ENCODE measurements at regions not wholly inside any gene's neighbourhood (a gene's known extent, or its start where the extent isn't known, plus 50 kb on each side); places are given as distances from the start of the nearest gene placed in this dataset.

- DNase-seq: no peak
These were observed 51.4 kb upstream of the NPVF start for GRCh38 chr7:25279705-25280104.

DNA sequence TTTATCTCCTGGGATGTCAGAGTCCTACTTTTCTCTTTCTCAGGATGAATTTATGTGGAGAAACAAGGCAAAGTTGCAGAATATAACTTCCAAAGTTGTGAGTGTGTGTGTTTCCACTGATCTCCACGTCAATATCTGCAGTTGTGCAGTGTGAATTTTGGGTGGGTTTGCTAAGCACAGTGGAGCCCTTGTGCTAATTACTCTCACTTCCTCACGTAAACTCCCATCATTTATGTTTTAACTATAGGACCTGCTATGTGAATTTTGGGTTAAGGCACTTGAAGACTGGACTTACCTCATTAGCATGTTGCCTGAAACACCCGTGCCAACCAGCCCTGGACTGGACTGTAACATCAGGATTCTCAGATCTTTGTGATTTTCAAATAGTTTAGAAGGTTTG, 51.9 kb upstream of the NPVF start:
- no peak for DNase-seq

GRCh38 chr7:25282194-25282593, 53.9 kb upstream of the NPVF start:
- DNase-seq: no peak

DNA sequence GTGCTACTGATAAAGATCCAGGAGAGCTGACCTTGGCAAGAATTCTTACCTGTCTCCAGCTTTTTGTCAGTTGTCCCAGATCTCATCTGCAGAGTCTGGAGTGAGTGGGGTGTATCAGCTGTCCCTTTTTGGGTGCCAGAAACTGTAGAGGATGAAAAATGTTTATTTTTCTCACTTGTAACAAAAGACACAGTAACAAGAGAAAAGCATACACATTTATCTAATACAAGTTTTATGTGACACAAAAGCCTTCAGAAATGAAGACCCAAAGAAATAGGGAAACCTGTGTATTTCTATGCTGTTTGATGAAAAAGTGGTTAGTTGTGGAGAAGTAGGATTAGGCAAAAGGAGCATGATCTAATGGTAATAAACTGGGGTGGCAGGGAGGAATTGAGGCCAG, 58.5 kb upstream of the NPVF start:
- no peak for DNase-seq

DNA sequence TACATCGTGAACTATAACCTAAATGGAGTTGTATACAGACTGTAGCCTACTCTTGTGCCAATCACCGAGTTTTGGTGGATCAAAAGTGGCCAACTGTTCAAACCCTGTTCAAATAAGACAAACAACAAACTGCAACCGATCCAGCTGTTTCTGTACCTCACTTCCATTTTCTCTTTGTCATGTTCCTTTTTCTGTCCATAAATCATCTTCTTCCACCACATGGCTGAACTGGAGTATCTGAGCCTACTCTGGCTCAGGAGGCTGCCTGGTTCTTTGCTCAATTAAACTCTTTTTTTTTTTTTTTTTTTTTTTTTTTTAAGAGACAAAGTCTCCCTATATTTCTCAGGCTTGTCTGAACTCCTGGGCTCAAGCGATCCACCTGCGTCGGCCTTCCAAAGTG, 59.0 kb upstream of the NPVF start:
- no peak for DNase-seq

GRCh38 chr7:25288556-25289307, 60.4 kb upstream of the NPVF start:
- DNase-seq: no peak

DNA sequence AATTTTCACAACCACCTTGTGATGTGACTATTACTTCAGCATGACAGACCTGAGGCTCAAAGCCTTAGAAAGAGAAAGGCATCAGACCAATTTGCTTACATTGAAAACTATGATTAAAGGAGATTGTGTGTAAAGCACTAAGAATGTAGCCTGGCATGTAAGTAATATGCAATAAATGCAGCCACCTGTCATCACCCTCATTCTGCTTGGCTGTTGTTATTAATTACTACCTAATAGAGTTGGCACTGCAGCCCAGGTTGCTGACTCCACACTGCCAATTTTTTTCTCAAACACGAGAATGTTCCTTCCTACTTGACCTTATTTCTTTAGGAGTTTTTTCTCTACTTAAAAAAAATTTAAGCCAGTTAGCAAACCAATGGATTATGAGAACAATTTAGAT, 61.2 kb upstream of the NPVF start:
- no peak for DNase-seq

- no peak for DNase-seq
These were observed 66.3 kb upstream of the NPVF start for GRCh38 chr7:25294624-25295023.

DNA sequence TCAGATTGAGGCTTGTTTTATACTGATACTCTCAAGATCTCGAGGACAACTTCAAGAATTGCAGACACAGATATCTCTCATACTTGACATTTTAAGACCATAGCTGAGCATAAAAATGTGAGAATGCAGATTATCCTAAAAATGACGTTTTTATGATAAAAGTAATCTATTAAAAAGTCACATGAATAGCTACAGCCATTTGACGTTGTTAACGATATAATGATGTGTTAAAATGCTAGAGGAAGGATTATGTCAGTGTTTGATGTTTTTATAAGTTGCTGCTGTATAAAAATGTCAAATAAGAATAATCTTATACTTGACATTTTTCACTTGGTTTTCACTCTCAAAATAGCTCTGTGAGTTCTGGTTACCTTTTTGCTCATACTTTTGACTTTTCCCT, 67.1 kb upstream of the NPVF start:
- no peak for DNase-seq

GRCh38 chr7:25296086-25296485, 67.8 kb upstream of the NPVF start:
- DNase-seq: no peak

GRCh38 chr7:25297278-25297677, 69.0 kb upstream of the NPVF start:
- no peak for DNase-seq

DNA sequence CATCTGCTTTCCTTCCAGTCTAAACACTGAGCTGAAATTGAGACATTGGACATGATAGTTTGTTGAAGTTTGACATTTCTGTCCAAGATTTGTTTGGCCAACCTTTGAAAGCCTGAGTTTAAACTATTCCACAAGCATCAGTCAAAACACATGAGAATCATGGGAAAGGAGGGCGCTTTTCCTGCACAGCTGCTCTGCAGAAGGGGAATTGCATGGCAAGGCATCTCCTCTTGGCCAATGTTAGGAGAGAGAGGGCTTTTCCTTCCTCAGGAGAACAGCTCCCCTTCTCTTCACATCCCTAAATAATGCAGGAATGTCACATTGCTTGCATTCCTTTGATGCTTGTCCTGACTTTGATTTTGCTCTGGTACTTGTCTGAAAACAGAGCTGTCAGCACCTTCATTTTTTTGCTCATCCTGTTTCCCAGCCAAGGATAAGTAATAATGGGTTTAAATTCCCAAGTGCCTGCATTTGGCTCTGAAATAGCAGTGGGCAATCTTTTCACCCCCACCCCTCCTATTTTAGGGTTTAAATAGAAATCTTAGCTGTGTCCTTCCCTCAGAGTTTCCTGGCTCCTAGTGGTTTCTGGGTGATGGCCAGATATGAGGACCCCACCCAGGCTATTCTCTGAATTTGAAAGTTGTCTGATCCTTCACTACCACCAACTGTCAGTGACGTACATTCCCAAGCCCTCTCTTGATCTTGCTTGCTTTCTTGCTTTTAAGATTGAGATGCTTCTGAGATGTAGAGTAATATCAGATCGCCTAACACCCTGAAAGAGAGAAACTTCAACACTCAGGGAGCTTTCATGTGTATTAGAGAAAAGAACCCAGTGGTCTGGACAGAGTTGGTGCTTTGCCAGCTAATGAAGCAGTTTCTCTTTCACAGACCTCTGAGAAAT, 75.2 kb upstream of the NPVF start:
- DNase-seq: no peak

DNA sequence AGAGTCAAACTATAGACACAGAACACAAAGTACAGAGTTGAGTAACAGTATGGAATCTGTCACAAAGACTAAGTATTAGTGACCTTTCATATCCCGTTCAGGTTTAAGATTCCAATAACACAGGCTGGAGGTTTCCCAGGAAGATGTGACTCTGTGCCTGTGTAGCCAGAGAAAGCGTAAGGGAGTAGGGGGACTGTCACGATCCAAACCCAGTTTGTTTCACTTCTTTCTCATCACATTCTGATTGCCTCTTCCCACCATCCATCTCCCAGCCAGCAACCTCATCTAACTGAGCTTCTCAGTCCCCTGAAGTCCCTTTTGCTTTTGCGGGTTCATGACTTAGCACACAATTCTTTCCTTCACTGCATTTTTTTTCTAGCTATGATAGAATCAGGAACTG, 76.4 kb upstream of the NPVF start:
- DNase-seq: no peak

DNA sequence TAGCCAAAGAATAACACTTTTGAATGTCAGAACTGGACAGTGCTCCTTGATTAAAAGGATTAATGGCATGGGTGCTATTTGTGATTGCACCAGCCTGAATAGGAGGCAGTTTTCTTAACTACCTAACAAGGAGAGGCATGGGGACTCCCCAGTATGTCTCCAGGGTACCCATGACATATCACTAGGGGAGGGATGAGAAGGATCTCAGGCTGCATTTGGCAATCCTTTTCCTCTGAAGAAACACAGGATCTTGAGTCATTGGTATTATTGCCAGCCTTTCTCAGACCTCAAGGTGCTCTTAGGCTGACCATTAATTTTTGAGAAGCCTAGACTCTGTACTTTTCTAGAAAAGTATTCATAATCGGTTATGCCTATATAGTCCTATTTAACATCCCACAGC, 77.5 kb upstream of the NPVF start:
- no peak for DNase-seq

- DNase-seq: no peak
These were observed 79.3 kb upstream of the NPVF start for GRCh38 chr7:25307624-25308023.

DNA sequence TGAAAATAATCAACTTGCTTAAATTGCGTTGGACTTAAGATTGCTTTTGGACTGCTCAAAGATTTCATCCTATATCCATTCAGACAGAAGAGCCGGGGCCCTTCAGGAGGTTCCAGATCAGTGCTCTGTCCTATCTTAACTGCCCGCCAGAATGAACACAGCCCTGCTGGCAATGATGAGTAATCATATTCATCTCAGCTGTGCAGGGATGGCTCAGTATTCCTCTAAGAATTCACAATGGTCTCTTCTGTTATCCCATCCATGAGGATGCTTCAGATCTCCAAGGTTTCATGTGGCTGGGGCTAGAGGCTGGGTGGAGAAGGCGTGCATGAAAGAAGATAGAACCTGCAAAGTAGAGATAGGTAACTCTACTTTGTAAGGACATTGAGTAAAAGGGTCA, 80.0 kb upstream of the NPVF start:
- no peak for DNase-seq

DNA sequence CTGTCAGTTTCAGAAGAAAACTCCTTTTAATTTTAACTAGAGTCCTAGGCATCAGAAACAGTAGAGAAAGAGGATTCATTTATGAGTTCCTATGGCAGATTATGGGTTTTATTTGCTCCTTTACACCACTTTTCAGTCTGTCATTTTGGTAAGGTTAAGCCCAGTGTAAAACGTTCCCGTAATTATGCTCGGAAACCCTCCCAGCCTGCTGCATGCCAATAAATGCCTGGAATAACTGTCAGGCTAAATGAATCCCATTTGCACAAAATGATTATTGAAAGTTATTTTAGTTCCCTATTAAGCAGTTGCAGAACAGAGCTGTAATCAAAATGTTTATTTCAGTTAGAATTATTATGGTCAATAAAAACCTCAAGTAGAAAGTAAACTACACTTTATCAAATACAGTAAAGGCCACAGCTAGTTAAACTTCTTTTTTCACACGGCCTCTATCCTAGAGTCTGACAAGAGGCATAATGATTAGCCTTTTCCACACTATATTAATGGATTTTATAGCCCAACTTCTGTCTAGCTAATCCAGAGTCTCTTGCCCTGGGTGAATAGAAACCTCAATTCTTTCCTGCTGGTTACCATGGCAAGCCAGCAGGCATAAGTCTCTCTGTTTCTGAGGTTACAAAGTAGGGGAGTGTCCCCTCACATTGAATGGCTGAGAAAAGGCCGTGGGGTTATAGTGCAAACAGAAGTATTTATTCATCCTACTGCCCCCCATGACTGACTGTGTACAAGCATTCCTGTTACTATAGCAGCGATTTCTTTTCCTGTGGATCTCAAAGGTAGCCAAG, 80.8 kb upstream of the NPVF start:
- no peak for DNase-seq

DNA sequence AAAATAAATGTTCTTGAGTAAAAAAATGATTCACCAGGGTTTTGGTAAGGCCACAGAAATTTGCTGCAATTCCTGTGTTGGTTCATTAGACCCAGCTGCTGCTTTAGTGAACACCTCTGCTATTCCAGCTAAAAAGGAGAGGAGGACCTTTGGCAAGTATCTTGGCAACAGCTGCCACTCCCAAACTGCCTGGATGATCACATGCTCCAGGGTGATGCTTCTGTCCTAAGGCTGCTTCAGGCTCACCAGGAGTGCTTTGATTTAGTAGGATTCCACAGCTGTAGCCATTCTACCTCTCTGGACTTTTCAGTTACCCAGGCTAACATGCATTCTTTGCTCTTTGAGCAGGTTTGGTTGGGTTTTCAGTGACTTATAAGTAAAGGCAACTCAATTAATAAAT, 82.6 kb upstream of the NPVF start:
- DNase-seq: no peak

- no peak for DNase-seq
These were observed 83.1 kb upstream of the NPVF start for GRCh38 chr7:25311346-25311745.

DNA sequence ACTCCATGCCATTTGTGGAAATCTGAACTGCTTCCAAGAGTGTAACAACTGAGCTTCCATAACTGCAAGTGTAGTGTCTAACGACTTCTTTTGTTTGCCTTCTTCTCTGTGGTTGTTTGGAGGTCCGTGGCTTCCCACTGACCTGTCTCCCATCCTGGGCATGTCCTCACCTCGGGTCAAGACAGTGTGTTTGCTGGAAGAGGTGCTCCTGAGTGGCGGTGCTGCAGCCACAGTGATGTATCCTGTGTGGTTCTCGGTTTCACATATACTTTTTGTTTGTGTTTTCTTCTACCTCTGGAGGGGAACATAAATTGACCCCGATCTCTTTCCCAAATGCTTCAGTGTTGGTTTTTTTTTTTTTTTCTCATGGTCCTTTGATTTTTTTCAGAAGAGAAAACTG, 84.7 kb upstream of the NPVF start:
- no peak for DNase-seq

- DNase-seq: no peak
These were observed 85.2 kb upstream of the NPVF start for GRCh38 chr7:25313526-25313925.

DNA sequence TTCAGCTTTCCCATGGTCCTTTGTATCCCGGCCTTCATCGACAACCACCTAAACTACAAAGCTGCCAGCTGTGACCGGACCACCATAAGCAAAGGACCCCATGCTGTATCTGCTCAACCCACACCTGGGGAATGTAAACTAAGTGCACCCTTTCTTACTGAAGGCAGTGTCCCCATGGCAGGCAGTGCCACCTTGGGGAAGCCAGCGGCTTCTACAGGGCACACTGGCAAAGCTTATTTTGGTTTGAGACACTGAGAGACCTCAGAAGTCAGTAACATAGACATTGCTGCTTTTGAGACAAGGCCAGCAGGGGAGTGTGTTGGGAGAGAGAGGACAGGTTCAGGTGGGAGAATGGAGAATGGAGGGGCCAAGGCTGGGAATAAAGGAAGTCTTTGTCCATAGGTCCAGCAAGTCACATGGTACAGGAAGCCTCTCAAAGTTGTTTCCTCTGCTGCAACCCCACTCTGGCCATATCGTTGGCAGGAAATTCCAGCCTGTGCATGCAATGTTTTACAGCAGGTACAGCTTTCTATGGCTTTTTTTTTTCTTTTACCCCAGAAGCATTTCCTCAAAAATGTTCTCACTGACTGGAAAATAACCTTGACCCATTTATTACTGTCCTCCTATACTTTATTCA, 85.9 kb upstream of the NPVF start:
- no peak for DNase-seq

DNA sequence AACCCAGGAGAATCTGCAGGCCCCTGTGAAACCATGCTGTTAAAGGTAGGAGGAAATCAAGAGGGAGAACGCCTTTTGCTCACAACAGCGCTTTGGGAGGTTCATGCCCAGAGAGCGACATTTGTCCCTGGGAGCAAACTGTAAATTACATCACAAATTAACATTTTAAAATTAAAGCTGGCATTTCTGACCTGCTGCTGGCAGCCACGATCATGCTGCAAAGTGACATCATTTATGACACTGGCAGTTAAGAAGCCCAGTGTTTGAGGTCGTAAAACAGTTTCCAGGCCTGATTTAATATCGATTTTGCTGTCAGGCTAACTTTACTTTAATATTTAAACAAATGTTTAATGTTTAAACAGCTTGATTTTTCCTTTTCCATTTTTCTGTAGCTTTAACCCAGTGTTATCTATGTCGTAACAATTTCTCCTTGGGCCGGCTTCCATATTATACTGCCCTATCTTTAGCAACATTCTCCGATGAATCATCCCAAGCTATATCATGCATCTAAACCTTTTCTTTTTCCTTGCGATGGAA, 86.5 kb upstream of the NPVF start:
- no peak for DNase-seq

All from CD4-positive, alpha-beta T cell treated with Interleukin-12 subunit alpha and Interleukin-12 subunit beta, for 1 hour (primary cell).